ENCODE measurements at regions not wholly inside any gene's neighbourhood (a gene's known extent, or its start where the extent isn't known, plus 50 kb on each side); places are given as distances from the start of the nearest gene placed in this dataset.
A peak's percentile ranks its signal among the peaks of the same experiment; 100 is the strongest.

GRCh38 chr9:742914-743589 lies 98.4 kb upstream of the DMRT1 start:
- Histone ChIP-seq H3K9me3 (no peaks in the 10 kb centered on the region), H3K36me3 (peaks cover 59% of the 10 kb centered on the region), H3K4me3 (no peak overlapping the region), H3K27ac (no peak overlapping the region), H3K4me1 (peaks cover 11% of the 10 kb centered on the region), H3K27me3 (no peaks in the 10 kb centered on the region)
- no peak for DNase-seq
- intact Hi-C loops (cut with DNase I), result no loop called here
- TF ChIP-seq CTCF (IDR thresholded peaks at IDR 0.05), result no peak
- ATAC-seq, result no peak

GRCh38 chr9:744046-744712 lies 97.3 kb upstream of the DMRT1 start:
- H3K36me3 ChIP-seq, result peaks cover 54% of the 10 kb centered on the region
- no peaks in the 10 kb centered on the region for H3K9me3 ChIP-seq
- intact Hi-C loops (cut with DNase I), result no loop called here
- no peak for ATAC-seq
- no peak overlapping the region for H3K27ac ChIP-seq
- no peaks in the 10 kb centered on the region for H3K27me3 ChIP-seq
- H3K4me1 ChIP-seq, result peaks cover 3% of the 10 kb centered on the region
- no peak overlapping the region for H3K4me3 ChIP-seq
- DNase-seq, result no peak
- TF ChIP-seq CTCF (IDR thresholded peaks at IDR 0.05), result no peak

GRCh38 chr9:744790-745484 lies 96.6 kb upstream of the DMRT1 start:
- H3K4me3 ChIP-seq, result no peak overlapping the region

GRCh38 chr9:745761-746380 lies 95.6 kb upstream of the DMRT1 start:
- no peak for DNase-seq
- Histone ChIP-seq H3K4me3 (no peak overlapping the region), H3K27me3 (no peaks in the 10 kb centered on the region), H3K9me3 (no peaks in the 10 kb centered on the region), H3K27ac (no peak overlapping the region), H3K36me3 (peaks cover 43% of the 10 kb centered on the region), H3K4me1 (peaks cover 15% of the 10 kb centered on the region)
- intact Hi-C loops (cut with DNase I), result no loop called here
- no peak for TF ChIP-seq CTCF (IDR thresholded peaks at IDR 0.05)
- no peak for ATAC-seq

More at GRCh38 chr9:744790-745484, 96.6 kb upstream of the DMRT1 start:
- Histone ChIP-seq H3K9me3 (no peaks in the 10 kb centered on the region), H3K27me3 (no peaks in the 10 kb centered on the region), H3K36me3 (peaks cover 51% of the 10 kb centered on the region), H3K4me1 (peaks cover 7% of the 10 kb centered on the region), H3K27ac (no peak overlapping the region)
- no peak for TF ChIP-seq CTCF (IDR thresholded peaks at IDR 0.05)
- DNase-seq (no peak), ATAC-seq (peak; percentile 45)
- intact Hi-C loops (cut with DNase I), result no loop called here

GRCh38 chr9:746661-747434 lies 94.6 kb upstream of the DMRT1 start:
- Histone ChIP-seq H3K9me3 (no peaks in the 10 kb centered on the region), H3K36me3 (peaks cover 33% of the 10 kb centered on the region), H3K4me1 (peaks cover 24% of the 10 kb centered on the region), H3K27me3 (no peaks in the 10 kb centered on the region), H3K27ac (no peak overlapping the region), H3K4me3 (no peak overlapping the region)
- DNase-seq (no peak), ATAC-seq (no peak)
- TF ChIP-seq CTCF (IDR thresholded peaks at IDR 0.05), result no peak
- intact Hi-C loops (cut with DNase I), result no loop called here
